ENCODE measurements at regions not wholly inside any gene's neighbourhood (a gene's known extent, or its start where the extent isn't known, plus 50 kb on each side); places are given as distances from the start of the nearest gene placed in this dataset.

- no peak for TF ChIP-seq CTCF (IDR thresholded peaks at IDR 0.05)
- peak; percentile 93 to 98 (median 96) for ATAC-seq
- WGBS, 2 donors: 0% methylated on average over 59 of the region's 59 CpGs
- Histone ChIP-seq H3K9me3 (no peaks in the 10 kb centered on the region), H3K4me1 (peaks cover 3 to 9% (median 8%) of the 10 kb centered on the region in 3 donors), H3K27me3 (no peaks in the 10 kb centered on the region), H3K27ac (peak overlapping the region; percentile 81 to 92 (median 87)), H3K4me3 (peak overlapping the region; percentile 62 to 99 (median 96)), H3K36me3 (peaks cover 0 to 1% (median 0%) of the 10 kb centered on the region in 3 donors)
- peak; percentile 5 for FAIRE-seq
- DNase-seq: peak; percentile 87 to 96 (median 91)
- intact Hi-C loops (cut with DNase I): no loop called here
Observed at GRCh38 chr16:31713071-31713944, 160.3 kb upstream of the ZNF267 start.

- no peaks in the 10 kb centered on the region for H3K9me3 ChIP-seq
- peak overlapping the region; percentile 81 to 92 (median 87) for H3K27ac ChIP-seq
- no peak for TF ChIP-seq CTCF (IDR thresholded peaks at IDR 0.05)
- DNase-seq (peak in 3 of 6 donors; percentile 29 to 41 (median 38)), ATAC-seq (peak in 3 of 4 donors; percentile 2 to 33 (median 13)), FAIRE-seq (no peak)
- H3K27me3 ChIP-seq: no peaks in the 10 kb centered on the region
- WGBS, 2 donors: 37 to 42% methylated on average over 12 of the region's 12 CpGs
- H3K4me3 ChIP-seq: peak overlapping the region; percentile 62 to 99 (median 96)
- intact Hi-C loops (cut with DNase I): no loop called here
- peaks cover 3 to 9% (median 8%) of the 10 kb centered on the region in 3 donors for H3K4me1 ChIP-seq
- no peaks in the 10 kb centered on the region for H3K36me3 ChIP-seq
Observed at GRCh38 chr16:31713945-31714902, 159.4 kb upstream of the ZNF267 start.

GRCh38 chr16:31714903-31715504 lies 158.6 kb upstream of the ZNF267 start:
- DNase-seq (no peak), FAIRE-seq (no peak), ATAC-seq (no peak)
- WGBS, 2 donors: 74 to 75% methylated on average over 2 of the region's 2 CpGs
- no peak overlapping the region for H3K4me3 ChIP-seq
- intact Hi-C loops (cut with DNase I): no loop called here
- H3K27ac ChIP-seq: no peak overlapping the region
- no peaks in the 10 kb centered on the region for H3K36me3 ChIP-seq
- H3K9me3 ChIP-seq: no peaks in the 10 kb centered on the region
- H3K27me3 ChIP-seq: no peaks in the 10 kb centered on the region
- no peak for TF ChIP-seq CTCF (IDR thresholded peaks at IDR 0.05)
- H3K4me1 ChIP-seq: peaks cover 3 to 9% (median 8%) of the 10 kb centered on the region in 3 donors

GRCh38 chr16:31715915-31716314 lies 157.7 kb upstream of the ZNF267 start:
- Histone ChIP-seq H3K4me3 (no peak overlapping the region), H3K4me1 (peaks cover 3 to 9% (median 8%) of the 10 kb centered on the region in 3 donors), H3K27me3 (no peaks in the 10 kb centered on the region), H3K36me3 (no peaks in the 10 kb centered on the region), H3K27ac (no peak overlapping the region), H3K9me3 (no peaks in the 10 kb centered on the region)
- no peak for TF ChIP-seq CTCF (IDR thresholded peaks at IDR 0.05)
- DNase-seq (no peak), ATAC-seq (no peak), FAIRE-seq (no peak)
- intact Hi-C loops (cut with DNase I): no loop called here
- WGBS, 2 donors: 97 to 98% methylated on average over 4 of the region's 4 CpGs

Data from pancreas (tissue), 10 donors.